ENCODE measurements at regions not wholly inside any gene's neighbourhood (a gene's known extent, or its start where the extent isn't known, plus 50 kb on each side); places are given as distances from the start of the nearest gene placed in this dataset.

- no peak for DNase-seq (ENCODE audit: extremely low read depth, low read depth, low spot score)
These were observed 51.6 kb upstream of the NLRP1 start for GRCh38 chr17:5635949-5636348.

GRCh38 chr17:5638596-5638995 is 54.3 kb upstream of the NLRP1 start:
- DNase-seq (ENCODE audit: extremely low read depth, low read depth, low spot score) = no peak

- no peak for DNase-seq (ENCODE audit: extremely low read depth, low read depth, low spot score)
These were observed 56.4 kb upstream of the NLRP1 start for GRCh38 chr17:5640726-5641125.

GRCh38 chr17:5642752-5643151 is 58.4 kb upstream of the NLRP1 start:
- no peak for DNase-seq (ENCODE audit: extremely low read depth, low read depth, low spot score)

- no peak for DNase-seq (ENCODE audit: extremely low read depth, low read depth, low spot score)
These were observed 59.8 kb upstream of the NLRP1 start for GRCh38 chr17:5644065-5644464.

GRCh38 chr17:5651348-5651747 is 67.0 kb upstream of the NLRP1 start:
- no peak for DNase-seq (ENCODE audit: extremely low read depth, low read depth, low spot score)

- no peak for DNase-seq (ENCODE audit: extremely low read depth, low read depth, low spot score)
These were observed 77.3 kb upstream of the NLRP1 start for GRCh38 chr17:5661491-5662125.

GRCh38 chr17:5662409-5663085 is 78.2 kb upstream of the NLRP1 start:
- DNase-seq (ENCODE audit: extremely low read depth, low read depth, low spot score) = no peak

GRCh38 chr17:5665164-5665563 is 80.9 kb upstream of the NLRP1 start:
- DNase-seq (ENCODE audit: extremely low read depth, low read depth, low spot score) = no peak

- DNase-seq (ENCODE audit: extremely low read depth, low read depth, low spot score) = no peak
These were observed 83.6 kb upstream of the NLRP1 start for GRCh38 chr17:5667871-5668270.

- DNase-seq (ENCODE audit: extremely low read depth, low read depth, low spot score) = no peak
These were observed 84.3 kb upstream of the NLRP1 start for GRCh38 chr17:5668557-5669138.

- DNase-seq (ENCODE audit: extremely low read depth, low read depth, low spot score) = no peak
These were observed 84.9 kb upstream of the NLRP1 start for GRCh38 chr17:5669191-5669590.

- DNase-seq (ENCODE audit: extremely low read depth, low read depth, low spot score) = no peak
These were observed 87.8 kb upstream of the NLRP1 start for GRCh38 chr17:5672141-5672540.

GRCh38 chr17:5672815-5673430 is 88.6 kb upstream of the NLRP1 start:
- no peak for DNase-seq (ENCODE audit: extremely low read depth, low read depth, low spot score)

GRCh38 chr17:5675625-5676421 is 91.5 kb upstream of the NLRP1 start:
- no peak for DNase-seq (ENCODE audit: extremely low read depth, low read depth, low spot score)

GRCh38 chr17:5677620-5678019 is 93.3 kb upstream of the NLRP1 start:
- DNase-seq (ENCODE audit: extremely low read depth, low read depth, low spot score) = no peak

- DNase-seq (ENCODE audit: extremely low read depth, low read depth, low spot score) = no peak
These were observed 93.9 kb upstream of the NLRP1 start for GRCh38 chr17:5678171-5678570.

- DNase-seq (ENCODE audit: extremely low read depth, low read depth, low spot score) = no peak
These were observed 96.5 kb upstream of the NLRP1 start for GRCh38 chr17:5680766-5681165.

GRCh38 chr17:5683241-5683640 is 98.9 kb upstream of the NLRP1 start:
- DNase-seq (ENCODE audit: extremely low read depth, low read depth, low spot score) = no peak

GRCh38 chr17:5686074-5686635 is 101.8 kb upstream of the NLRP1 start:
- DNase-seq (ENCODE audit: extremely low read depth, low read depth, low spot score) = no peak

- no peak for DNase-seq (ENCODE audit: extremely low read depth, low read depth, low spot score)
These were observed 103.3 kb upstream of the NLRP1 start for GRCh38 chr17:5687646-5688045.

Data from glomerular endothelial cell (primary cell).